ENCODE measurements at regions not wholly inside any gene's neighbourhood (a gene's known extent, or its start where the extent isn't known, plus 50 kb on each side); places are given as distances from the start of the nearest gene placed in this dataset.

- TF ChIP-seq CTCF (IDR thresholded peaks at IDR 0.05; ENCODE audit: insufficient read depth, low read depth, low read length, missing control alignments), result no peak
- DNase-seq (ENCODE audit: low read depth), result no peak
- H3K4me3 ChIP-seq (ENCODE audit: low read depth, low read length), result no peak overlapping the region
Observed at GRCh38 chr10:36711361-36711760, 414.0 kb upstream of the ANKRD30A start.

- no peak for DNase-seq (ENCODE audit: low read depth)
- H3K4me3 ChIP-seq (ENCODE audit: low read depth, low read length), result no peak overlapping the region
- TF ChIP-seq CTCF (IDR thresholded peaks at IDR 0.05; ENCODE audit: insufficient read depth, low read depth, low read length, missing control alignments), result no peak
Observed at GRCh38 chr10:36704124-36704523, 421.3 kb upstream of the ANKRD30A start.

- DNase-seq (ENCODE audit: low read depth), result no peak
- no peak for TF ChIP-seq CTCF (IDR thresholded peaks at IDR 0.05; ENCODE audit: insufficient read depth, low read depth, low read length, missing control alignments)
- H3K4me3 ChIP-seq (ENCODE audit: low read depth, low read length), result no peak overlapping the region
Observed at GRCh38 chr10:36703179-36703578, 422.2 kb upstream of the ANKRD30A start.

GRCh38 chr10:36700123-36700522, 425.3 kb upstream of the ANKRD30A start:
- no peak overlapping the region for H3K4me3 ChIP-seq (ENCODE audit: low read depth, low read length)
- no peak for TF ChIP-seq CTCF (IDR thresholded peaks at IDR 0.05; ENCODE audit: insufficient read depth, low read depth, low read length, missing control alignments)
- DNase-seq (ENCODE audit: low read depth), result no peak

- no peak overlapping the region for H3K4me3 ChIP-seq (ENCODE audit: low read depth, low read length)
- DNase-seq (ENCODE audit: low read depth), result no peak
- TF ChIP-seq CTCF (IDR thresholded peaks at IDR 0.05; ENCODE audit: insufficient read depth, low read depth, low read length, missing control alignments), result no peak
Observed at GRCh38 chr10:36692759-36693158, 432.6 kb upstream of the ANKRD30A start.

- DNase-seq (ENCODE audit: low read depth), result no peak
- TF ChIP-seq CTCF (IDR thresholded peaks at IDR 0.05; ENCODE audit: insufficient read depth, low read depth, low read length, missing control alignments), result no peak
- no peak overlapping the region for H3K4me3 ChIP-seq (ENCODE audit: low read depth, low read length)
Observed at GRCh38 chr10:36688717-36689116, 436.7 kb upstream of the ANKRD30A start.

GRCh38 chr10:36683421-36683820, 442.0 kb upstream of the ANKRD30A start:
- no peak for TF ChIP-seq CTCF (IDR thresholded peaks at IDR 0.05; ENCODE audit: insufficient read depth, low read depth, low read length, missing control alignments)
- H3K4me3 ChIP-seq (ENCODE audit: low read depth, low read length), result no peak overlapping the region
- DNase-seq (ENCODE audit: low read depth), result no peak
